HCT116 (cell line): ENCODE measurements at regions not wholly inside any gene's neighbourhood (a gene's known extent, or its start where the extent isn't known, plus 50 kb on each side); places are given as distances from the start of the nearest gene placed in this dataset.

ENCODE experiments used
- ATAC-seq: fragments of 200-7000 bp; cut with Tn5 transposase; 2 replicates; pipeline ENCODE4 v1.9.1; 2020; ENCODE audit warnings: mild to moderate bottlenecking, moderate library complexity
- BruUV-seq: library from RNA; stranded (reverse); fragments of 400-500 nt; replicated peaks from 2 replicates; lab custom pipeline; 2021; lab: Mats Ljungman, UMichigan
- CTCF ChIA-PET: fragments of 300-600 bp; sonication (Branson Sonifier 250); formaldehyde crosslinking; loops from one replicate; lab custom pipeline; 2021; ENCODE audit warnings: antibody characterized with exemption; lab: Charles Lee
- POLR2A ChIA-PET: fragments of 300-600, 350-600 bp; sonication (Branson Sonifier 250); formaldehyde crosslinking; loops from one replicate; lab custom pipeline; 2021; ENCODE audit warnings: antibody characterized with exemption; lab: Charles Lee
- RAD21 ChIA-PET, 2 experiments: fragments of 300-600 bp; sonication (Branson Sonifier 250); formaldehyde crosslinking; loops; one replicate each; lab custom pipeline; 2023; ENCODE audit warnings: low total read pairs in 2 of 2; ENCODE audit not compliant: uncharacterized antibody in 2 of 2, unreplicated experiment in 2 of 2, low non-redundant PET in 1 of 2; lab: Charles Lee
- DNase-seq: peaks from one replicate; pipeline ENCODE4 v3.0.0-alpha.2; 2010; ENCODE audit warnings: low read depth, low spot score
- H2AFZ ChIP-seq: fragments of 200-600 bp; shearing (Covaris generic), sonication (generic); 2 replicates; pipeline ENCODE4 v1.6.1; 2017; ENCODE audit warnings: low read depth, mixed run types, mixed read lengths, antibody characterized with exemption, low read length; ENCODE audit not compliant: poor library complexity, severe bottlenecking
- H3K27ac ChIP-seq: 2 replicates; pipeline ENCODE4 v1.5.1; 2012; ENCODE audit warnings: low read depth, low read length
- H3K27me3 ChIP-seq: fragments of 200-600 bp; sonication (generic); 2 replicates; pipeline ENCODE4 v1.6.1; 2016; ENCODE audit warnings: mixed run types, low read length, mixed read lengths; ENCODE audit not compliant: insufficient read depth
- H3K36me3 ChIP-seq, 2 experiments: fragments of 200-500 bp in 1 of 2; fragments of 200-600 bp in 1 of 2; sonication (Bioruptor generic) in 1 of 2; sonication (generic) in 1 of 2; 2 replicates each; pipeline versions ENCODE4 v1.5.1 to v1.6.1; 2014 to 2016; ENCODE audit warnings: low read length in 2 of 2, inconsistent platforms in 1 of 2, mixed read lengths in 1 of 2, mixed run types in 1 of 2; ENCODE audit not compliant: insufficient read depth in 2 of 2, control insufficient read depth in 1 of 2
- H3K4me1 ChIP-seq, 2 experiments: fragments of 200-600 bp in 1 of 2; sonication (generic) in 1 of 2; 2 replicates each; pipeline versions ENCODE4 v1.5.1 to v1.6.1; 2012 to 2017; ENCODE audit warnings: low read length in 2 of 2, inconsistent platforms in 1 of 2, mild to moderate bottlenecking in 1 of 2, mixed read lengths in 1 of 2, mixed run types in 1 of 2, moderate library complexity in 1 of 2; ENCODE audit not compliant: insufficient read depth in 2 of 2, control insufficient read depth in 1 of 2
- H3K4me2 ChIP-seq: fragments of 200-600 bp; sonication (generic); 2 replicates; pipeline ENCODE4 v1.6.1; 2017; ENCODE audit warnings: mixed run types, low read length, mixed read lengths
- H3K4me3 ChIP-seq, 2 experiments: fragments of 200-600 bp in 1 of 2; sonication (generic) in 1 of 2; replicated peaks in 1 of 2; 2 replicates each; pipeline ENCODE4 v1.5.1; 2011 to 2016; ENCODE audit warnings: low read length in 2 of 2, control low read depth in 1 of 2, low read depth in 1 of 2, mild to moderate bottlenecking in 1 of 2, mixed read lengths in 1 of 2, mixed run types in 1 of 2
- H3K79me2 ChIP-seq: fragments of 200-600 bp; sonication (generic); 2 replicates; pipeline ENCODE4 v1.6.1; 2017; ENCODE audit warnings: mild to moderate bottlenecking, mixed run types, low read length, moderate library complexity, mixed read lengths; ENCODE audit not compliant: insufficient read depth
- H3K9ac ChIP-seq: fragments of 200-600 bp; sonication (generic); 2 replicates; pipeline ENCODE4 v1.6.1; 2016; ENCODE audit warnings: low read length, mixed read lengths
- H3K9me2 ChIP-seq: fragments of 200-600 bp; sonication (generic), shearing (Covaris generic); 2 replicates; pipeline ENCODE4 v1.6.1; 2017; ENCODE audit warnings: mixed run types, mild to moderate bottlenecking, moderate library complexity; ENCODE audit not compliant: insufficient read depth
- H3K9me3 ChIP-seq, 2 experiments: fragments of 200-500 bp in 1 of 2; fragments of 200-600 bp in 1 of 2; sonication (Bioruptor generic) in 1 of 2; sonication (generic) in 1 of 2; 2 replicates each; pipeline ENCODE4 v1.6.1; 2014 to 2017; ENCODE audit warnings: low read length in 2 of 2, mixed read lengths in 2 of 2, inconsistent platforms in 1 of 2, low read depth in 1 of 2, mild to moderate bottlenecking in 1 of 2, mixed run types in 1 of 2, moderate library complexity in 1 of 2; ENCODE audit not compliant: control insufficient read depth in 1 of 2, insufficient read depth in 1 of 2
- H4K20me1 ChIP-seq: fragments of 200-600 bp; sonication (generic), shearing (Covaris generic); 2 replicates; pipeline ENCODE4 v1.6.1; 2017; ENCODE audit warnings: mixed run types, mild to moderate bottlenecking, moderate library complexity; ENCODE audit not compliant: insufficient read depth
- TCF7L2 ChIP-seq: IDR thresholded peaks from 2 replicates; pipeline ENCODE4 v1.7.0; 2011; ENCODE audit warnings: borderline replicate concordance, inconsistent platforms; ENCODE audit not compliant: insufficient read depth, insufficient read length; ENCODE audit errors: extremely low read depth
- YY1 ChIP-seq: IDR thresholded peaks from 2 replicates; pipeline ENCODE4 v1.6.1; 2011; ENCODE audit warnings: low read length, low read depth, moderate library complexity, mild to moderate bottlenecking; ENCODE audit not compliant: insufficient replicate concordance; ENCODE audit errors: extremely low read depth
- ZBTB33 ChIP-seq: IDR thresholded peaks from 2 replicates; pipeline ENCODE4 v1.6.1; 2011; ENCODE audit warnings: mild to moderate bottlenecking, low read length, moderate library complexity; ENCODE audit not compliant: insufficient replicate concordance; ENCODE audit errors: extremely low read depth
- intact Hi-C: fragments of 100-400 bp; cut with micrococcal nuclease; formaldehyde crosslinking; loops from 2 replicates; pipeline ENCODE4 v1.10.0; 2022
- TF ChIP-seq, protein P1 (sequence below), 3 experiments: fragments of 200-600 bp in 1 of 3; sonication (generic) in 1 of 3; IDR thresholded peaks in 2 of 3; conservative IDR thresholded peaks in 1 of 3; 2 replicates each; pipeline ENCODE4 v1.5.1; 2012 to 2017; ENCODE audit warnings: low read depth in 2 of 3, low read length in 2 of 3, antibody characterized with exemption in 1 of 3, borderline replicate concordance in 1 of 3, control low read depth in 1 of 3, mild to moderate bottlenecking in 1 of 3, mixed read lengths in 1 of 3, mixed run types in 1 of 3, moderate library complexity in 1 of 3; ENCODE audit not compliant: insufficient read depth in 1 of 3

GRCh38 chr16:85187002-85187401 lies 74.7 kb upstream of the CIBAR2 start:
- no peaks in the 10 kb centered on the region for H3K9me2 ChIP-seq
- H3K27ac ChIP-seq = no peak overlapping the region
- no peak overlapping the region for H2AFZ ChIP-seq
- no peaks in the 10 kb centered on the region for H4K20me1 ChIP-seq
- intact Hi-C loops = no loop called here
- no TSS peak for BruUV-seq
- no peak overlapping the region for H3K9ac ChIP-seq
- H3K79me2 ChIP-seq = peaks cover 26% of the 10 kb centered on the region; the same call in 1 of the 2 replicates
- ChIA-PET RAD21 (no interaction called here), CTCF (no interaction called here), POLR2A (no interaction called here)
- peaks cover 0 to 6% of the 10 kb centered on the region in 2 experiments; a peak in 1 of 4 replicates for H3K4me1 ChIP-seq
- no peak for TF ChIP-seq YY1
- TF ChIP-seq, protein P1, sequence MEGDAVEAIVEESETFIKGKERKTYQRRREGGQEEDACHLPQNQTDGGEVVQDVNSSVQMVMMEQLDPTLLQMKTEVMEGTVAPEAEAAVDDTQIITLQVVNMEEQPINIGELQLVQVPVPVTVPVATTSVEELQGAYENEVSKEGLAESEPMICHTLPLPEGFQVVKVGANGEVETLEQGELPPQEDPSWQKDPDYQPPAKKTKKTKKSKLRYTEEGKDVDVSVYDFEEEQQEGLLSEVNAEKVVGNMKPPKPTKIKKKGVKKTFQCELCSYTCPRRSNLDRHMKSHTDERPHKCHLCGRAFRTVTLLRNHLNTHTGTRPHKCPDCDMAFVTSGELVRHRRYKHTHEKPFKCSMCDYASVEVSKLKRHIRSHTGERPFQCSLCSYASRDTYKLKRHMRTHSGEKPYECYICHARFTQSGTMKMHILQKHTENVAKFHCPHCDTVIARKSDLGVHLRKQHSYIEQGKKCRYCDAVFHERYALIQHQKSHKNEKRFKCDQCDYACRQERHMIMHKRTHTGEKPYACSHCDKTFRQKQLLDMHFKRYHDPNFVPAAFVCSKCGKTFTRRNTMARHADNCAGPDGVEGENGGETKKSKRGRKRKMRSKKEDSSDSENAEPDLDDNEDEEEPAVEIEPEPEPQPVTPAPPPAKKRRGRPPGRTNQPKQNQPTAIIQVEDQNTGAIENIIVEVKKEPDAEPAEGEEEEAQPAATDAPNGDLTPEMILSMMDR (IDR thresholded peaks at IDR 0.05 in 2 of 3, conservative IDR thresholded peaks at IDR 0.05 in 1 of 3; ENCODE audit: borderline replicate concordance in 1 of 3, insufficient read depth in 1 of 3, low read depth in 2 of 3, low read length in 2 of 3) = no peak
- no peak for TF ChIP-seq ZBTB33
- TF ChIP-seq TCF7L2 = no peak
- ATAC-seq (no peak), DNase-seq (no peak)
- peaks cover 0 to 37% of the 10 kb centered on the region in 2 experiments; a peak in 2 of 4 replicates for H3K36me3 ChIP-seq
- no peak overlapping the region for H3K4me2 ChIP-seq
- H3K27me3 ChIP-seq = no peaks in the 10 kb centered on the region
- H3K9me3 ChIP-seq = peaks cover 17 to 21% of the 10 kb centered on the region in 2 experiments; a peak in 2 of 4 replicates
- H3K4me3 ChIP-seq = no peak overlapping the region
